IMR-90 (cell line): ENCODE measurements at regions not wholly inside any gene's neighbourhood (a gene's known extent, or its start where the extent isn't known, plus 50 kb on each side); places are given as distances from the start of the nearest gene placed in this dataset.

Experiments
- ATAC-seq: fragments of 200-7000 bp; cut with Tn5 transposase; 2 replicates; pipeline ENCODE4 v1.9.1; 2020; ENCODE audit warnings: low read depth, mild to moderate bottlenecking, moderate library complexity
- BruUV-seq: library from RNA; stranded (reverse); fragments of 400-500 nt; replicated peaks from 2 replicates; lab custom pipeline; 2021; lab: Mats Ljungman, UMichigan
- CTCF ChIA-PET: fragments of 300-600 bp; formaldehyde crosslinking; extraction: SDS; loops from one replicate; lab custom pipeline; 2021; ENCODE audit warnings: antibody characterized with exemption; lab: Yijun Ruan, JAX
- POLR2A ChIA-PET: fragments of 300-600 bp; sonication (Branson Sonifier 250); formaldehyde crosslinking; loops from one replicate; lab custom pipeline; 2022; ENCODE audit warnings: antibody characterized with exemption; ENCODE audit not compliant: unreplicated experiment; lab: Charles Lee
- DNase-seq: peaks from one replicate; pipeline ENCODE4 v3.0.0; 2013
- H2AFZ ChIP-seq: replicated peaks from 2 replicates; pipeline ENCODE3; 2013; ENCODE audit warnings: low read length, mild to moderate bottlenecking; ENCODE audit not compliant: poor library complexity
- H2AK5ac ChIP-seq: 2 replicates; pipeline ENCODE4 v1.6.1; 2013; ENCODE audit warnings: low read depth, low read length, inconsistent platforms
- H2AK9ac ChIP-seq: replicated peaks from 2 replicates; pipeline ENCODE3; 2013; ENCODE audit warnings: mild to moderate bottlenecking, low read depth, low read length, moderate library complexity; ENCODE audit not compliant: poor library complexity
- H2BK120ac ChIP-seq: 2 replicates; pipeline ENCODE4 v1.6.1; 2013; ENCODE audit warnings: low read depth, low read length, inconsistent platforms
- H2BK15ac ChIP-seq: 3 replicates; pipeline ENCODE4 v1.6.1; 2013; ENCODE audit warnings: low read depth, low read length, inconsistent platforms
- H2BK20ac ChIP-seq: 2 replicates; pipeline ENCODE4 v1.6.1; 2013; ENCODE audit warnings: low read depth, mild to moderate bottlenecking, inconsistent platforms, low read length, moderate library complexity
- H2BK5ac ChIP-seq: 2 replicates; pipeline ENCODE4 v1.6.1; 2013; ENCODE audit warnings: mild to moderate bottlenecking, low read depth, low read length, inconsistent platforms; ENCODE audit not compliant: poor library complexity, severe bottlenecking
- H3K14ac ChIP-seq: replicated peaks from 2 replicates; pipeline ENCODE4 v1.6.1; 2013; ENCODE audit warnings: low read depth, low read length, inconsistent platforms
- H3K18ac ChIP-seq: 2 replicates; pipeline ENCODE4 v1.6.1; 2013; ENCODE audit warnings: low read depth, low read length, control low read depth
- H3K23ac ChIP-seq: 2 replicates; pipeline ENCODE4 v1.6.1; 2013; ENCODE audit warnings: low read depth, low read length, inconsistent platforms
- H3K27ac ChIP-seq: 2 replicates; pipeline ENCODE4 v1.5.1; 2013; ENCODE audit warnings: mild to moderate bottlenecking, control low read depth, low read length; ENCODE audit not compliant: insufficient read depth
- H3K27me3 ChIP-seq: 2 replicates; pipeline ENCODE4 v1.6.1; 2013; ENCODE audit warnings: low read length; ENCODE audit not compliant: control insufficient read depth, insufficient read depth
- H3K36me3 ChIP-seq: 2 replicates; pipeline ENCODE4 v1.6.1; 2013; ENCODE audit warnings: low read length, mixed read lengths; ENCODE audit not compliant: control insufficient read depth, insufficient read depth
- H3K4ac ChIP-seq: 2 replicates; pipeline ENCODE4 v1.6.1; 2013; ENCODE audit warnings: low read depth, low read length, inconsistent platforms
- H3K4me1 ChIP-seq: 2 replicates; pipeline ENCODE4 v1.6.1; 2013; ENCODE audit warnings: low read length, mixed read lengths; ENCODE audit not compliant: control insufficient read depth, insufficient read depth
- H3K4me2 ChIP-seq: 2 replicates; pipeline ENCODE4 v1.6.1; 2013; ENCODE audit warnings: low read depth, mild to moderate bottlenecking, control low read depth, low read length, moderate library complexity
- H3K4me3 ChIP-seq: 2 replicates; pipeline ENCODE4 v1.5.1; 2013; ENCODE audit warnings: low read depth, mild to moderate bottlenecking, control low read depth, low read length, moderate library complexity; ENCODE audit not compliant: insufficient read depth
- H3K56ac ChIP-seq: 2 replicates; pipeline ENCODE4 v1.6.1; 2013; ENCODE audit warnings: low read length, inconsistent platforms; ENCODE audit not compliant: insufficient read depth; ENCODE audit errors: extremely low read depth
- H3K79me1 ChIP-seq, 2 experiments: 2 replicates each; pipeline ENCODE4 v1.6.1; 2013; ENCODE audit warnings: low read length in 2 of 2, inconsistent platforms in 1 of 2, low read depth in 1 of 2
- H3K9ac ChIP-seq: 2 replicates; pipeline ENCODE4 v1.6.1; 2013; ENCODE audit warnings: low read depth, low read length, control low read depth
- H3K9me1 ChIP-seq: 2 replicates; pipeline ENCODE4 v1.6.1; 2013; ENCODE audit warnings: low read length, inconsistent platforms; ENCODE audit not compliant: insufficient read depth
- H3K9me3 ChIP-seq: 2 replicates; pipeline ENCODE4 v1.6.1; 2013; ENCODE audit warnings: low read length; ENCODE audit not compliant: control insufficient read depth, insufficient read depth
- H4K20me1 ChIP-seq: 2 replicates; pipeline ENCODE4 v1.6.1; 2013; ENCODE audit warnings: low read length, inconsistent platforms; ENCODE audit not compliant: insufficient read depth
- H4K5ac ChIP-seq: 2 replicates; pipeline ENCODE4 v1.6.1; 2013; ENCODE audit warnings: mild to moderate bottlenecking, low read depth, low read length, control low read depth
- H4K8ac ChIP-seq, 2 experiments: 2 replicates each; pipeline ENCODE4 v1.6.1; 2013; ENCODE audit warnings: low read depth in 2 of 2, low read length in 2 of 2, control low read depth in 1 of 2, inconsistent platforms in 1 of 2
- H4K91ac ChIP-seq: 2 replicates; pipeline ENCODE4 v1.6.1; 2013; ENCODE audit warnings: low read depth, low read length, inconsistent platforms; ENCODE audit not compliant: insufficient read depth
- BHLHE40 ChIP-seq: fragments of 150-350 bp; IDR thresholded peaks from 2 replicates; pipeline ENCODE4 v1.6.1; 2016; ENCODE audit warnings: mild to moderate bottlenecking, low read depth, low read length
- CEBPB ChIP-seq: IDR thresholded peaks from 2 replicates; pipeline ENCODE4 v1.6.1; 2012; ENCODE audit warnings: low read depth, low read length, improper control_type of control experiment
- CHD1 ChIP-seq: IDR thresholded peaks from 2 replicates; pipeline ENCODE4 v1.6.1; 2012; ENCODE audit warnings: low read depth, low read length, improper control_type of control experiment
- CTCF ChIP-seq: conservative IDR thresholded peaks from 2 replicates; pipeline ENCODE4 v1.5.1; 2012; ENCODE audit warnings: mild to moderate bottlenecking, low read depth, low read length, improper control_type of control experiment
- ELK1 ChIP-seq: fragments of 150-350 bp; IDR thresholded peaks from 2 replicates; pipeline ENCODE4 v1.6.1; 2016; ENCODE audit warnings: low read depth, mild to moderate bottlenecking, low read length, moderate library complexity, borderline replicate concordance
- FOS ChIP-seq: fragments of 150-350 bp; IDR thresholded peaks from 2 replicates; pipeline ENCODE4 v1.6.1; 2016; ENCODE audit warnings: low read depth, low read length
- MAFK ChIP-seq: IDR thresholded peaks from 2 replicates; pipeline ENCODE4 v1.6.1; 2012; ENCODE audit warnings: low read depth, low read length, improper control_type of control experiment
- MAZ ChIP-seq: IDR thresholded peaks from 2 replicates; pipeline ENCODE4 v1.6.1; 2012; ENCODE audit warnings: low read depth, mild to moderate bottlenecking, low read length, improper control_type of control experiment, moderate library complexity, borderline replicate concordance
- MXI1 ChIP-seq: IDR thresholded peaks from 2 replicates; pipeline ENCODE4 v1.6.1; 2012; ENCODE audit warnings: low read depth, mild to moderate bottlenecking, low read length, moderate library complexity, borderline replicate concordance
- NFE2L2 ChIP-seq: fragments of 150-350 bp; IDR thresholded peaks from 2 replicates; pipeline ENCODE4 v1.6.1; 2016; ENCODE audit warnings: low read depth, mild to moderate bottlenecking, low read length
- POLR2A ChIP-seq: IDR thresholded peaks from 2 replicates; pipeline ENCODE4 v1.6.1; 2012; ENCODE audit warnings: mild to moderate bottlenecking, low read depth, low read length
- RAD21 ChIP-seq: IDR thresholded peaks from 2 replicates; pipeline ENCODE4 v1.6.1; 2012; ENCODE audit warnings: low read length, improper control_type of control experiment
- RCOR1 ChIP-seq: IDR thresholded peaks from 2 replicates; pipeline ENCODE4 v1.6.1; 2012; ENCODE audit warnings: mild to moderate bottlenecking, low read length, improper control_type of control experiment; ENCODE audit not compliant: insufficient replicate concordance
- RFX5 ChIP-seq: IDR thresholded peaks from 2 replicates; pipeline ENCODE4 v1.8.0; 2012; ENCODE audit warnings: low read depth, mild to moderate bottlenecking, low read length, moderate library complexity
- SMC3 ChIP-seq: fragments of 150-350 bp; IDR thresholded peaks from 2 replicates; pipeline ENCODE4 v1.6.1; 2016; ENCODE audit warnings: low read depth, mild to moderate bottlenecking, antibody characterized with exemption, low read length, moderate library complexity
- USF2 ChIP-seq: fragments of 150-350 bp; IDR thresholded peaks from 2 replicates; pipeline ENCODE4 v1.6.1; 2017; ENCODE audit warnings: mild to moderate bottlenecking, antibody characterized with exemption, low read length, low read depth
- WGBS, 2 experiments: methylation state at CpG; one replicate each; pipeline versions ENCODE4 v1.1.5 to v1.1.7; 2013; ENCODE audit warnings: missing lambda C conversion rate in 2 of 2; ENCODE audit not compliant: insufficient read length in 1 of 2; ENCODE audit errors: extremely low coverage in 2 of 2; 5-methylcytosine and 5-hydroxymethylcytosine counted together
- dilution Hi-C: fragments of 300-500 bp; cut with HindIII; formaldehyde crosslinking; loops from one replicate; pipeline ENCODE4 v1.14.3; 2018; ENCODE audit warnings: low sequenced_read_pairs; ENCODE audit not compliant: unreplicated experiment
- in situ Hi-C: fragments of 300-500 bp; cut with MboI; formaldehyde crosslinking; loops from 3 replicates; pipeline ENCODE4 v1.14.3; 2019; ENCODE audit warnings: low sequenced_read_pairs, inconsistent platforms, mixed read lengths
- intact Hi-C: fragments of 100-400 bp; cut with micrococcal nuclease; formaldehyde crosslinking; loops from 2 replicates; pipeline ENCODE4 v1.10.0; 2022

- H3K4me2 ChIP-seq: no peak overlapping the region
- ChIA-PET CTCF (no interaction called here), POLR2A (interaction anchor here (0.7 kb wide), 1 partner anchor 348 kb away, joined by 4 read pairs; no protein-coding TSS in a partner anchor)
- H4K5ac ChIP-seq: no peak overlapping the region
- H3K27me3 ChIP-seq: no peaks in the 10 kb centered on the region
- H3K4ac ChIP-seq: no peak overlapping the region
- H2BK120ac ChIP-seq: no peak overlapping the region
- H3K18ac ChIP-seq: no peak overlapping the region
- H3K36me3 ChIP-seq: no peaks in the 10 kb centered on the region
- no peak overlapping the region for H2BK15ac ChIP-seq
- no peak overlapping the region for H3K4me3 ChIP-seq
- in situ Hi-C loops (no loop called here), dilution Hi-C loops (no loop called here), intact Hi-C loops (no loop called here)
- H3K23ac ChIP-seq: no peak overlapping the region
- H3K9me1 ChIP-seq: no peaks in the 10 kb centered on the region
- WGBS, 2 experiments: no CpG with 5 or more reads among the region's 2 CpGs
- no peak overlapping the region for H2BK5ac ChIP-seq
- H2BK20ac ChIP-seq: no peak overlapping the region
- no peaks in the 10 kb centered on the region for H4K20me1 ChIP-seq
- H2AK5ac ChIP-seq: no peak overlapping the region
- TF ChIP-seq ELK1 (no peak), CTCF (no peak), RAD21 (no peak), MAZ (no peak), BHLHE40 (no peak), RCOR1 (no peak), USF2 (no peak), RFX5 (no peak), MXI1 (no peak), SMC3 (no peak), NFE2L2 (no peak), FOS (no peak), CEBPB (no peak), CHD1 (no peak), MAFK (no peak), POLR2A (no peak)
- no peak for ATAC-seq
- no peaks in the 10 kb centered on the region for H3K9me3 ChIP-seq
- no peak overlapping the region for H3K9ac ChIP-seq
- BruUV-seq: no TSS peak
- H3K56ac ChIP-seq: no peak overlapping the region
- no peak overlapping the region for H3K27ac ChIP-seq
- no peak overlapping the region for H2AFZ ChIP-seq
- H2AK9ac ChIP-seq: no peak overlapping the region
- H4K91ac ChIP-seq: no peak overlapping the region
- no peak overlapping the region for H4K8ac ChIP-seq
- H3K4me1 ChIP-seq: no peaks in the 10 kb centered on the region
- H3K14ac ChIP-seq: no peak overlapping the region
- DNase-seq: no peak
- H3K79me1 ChIP-seq: no peaks in the 10 kb centered on the region
Measured at GRCh38 chrX:22660756-22661155, 339.0 kb upstream of the DDX53 start.
